Prostate gland (tissue), 2 donors: ENCODE measurements at regions not wholly inside any gene's neighbourhood (a gene's known extent, or its start where the extent isn't known, plus 50 kb on each side); places are given as distances from the start of the nearest gene placed in this dataset.

Experiments
- DNase-seq: peaks from one replicate; pipeline ENCODE4 v3.0.0-alpha.2; 2019; ENCODE audit warnings: low spot score
- H3K27ac ChIP-seq, 2 donors: fragments of 200-600 bp; sonication (generic); 2 replicates each; pipeline ENCODE4 v1.5.1; 2017 to 2019
- H3K27me3 ChIP-seq: fragments of 200-600 bp; sonication (generic); replicated peaks from 2 replicates; pipeline ENCODE4 v1.5.1; 2019; ENCODE audit not compliant: insufficient read depth
- H3K36me3 ChIP-seq, 2 donors: fragments of 200-600 bp; sonication (generic); 1 replicate in 1 of 2; 2 replicates in 1 of 2; pipeline versions ENCODE4 v1.5.1 to v1.8.1; 2017 to 2019
- H3K4me1 ChIP-seq: fragments of 200-600 bp; sonication (generic); replicated peaks from 2 replicates; pipeline ENCODE4 v1.5.1; 2019
- H3K4me3 ChIP-seq, 2 donors: fragments of 200-600 bp; sonication (generic); 2 replicates each; pipeline ENCODE4 v1.5.1; 2017 to 2019
- H3K9me3 ChIP-seq: fragments of 200-600 bp; sonication (generic); 2 replicates; pipeline ENCODE4 v1.5.1; 2017
- POLR2A ChIP-seq: fragments of 450-650 bp; IDR thresholded peaks from one replicate; pipeline ENCODE4 v1.6.1; 2016; ENCODE audit warnings: antibody characterized with exemption, mild to moderate bottlenecking
- POLR2AphosphoS5 ChIP-seq: sonication (generic); formaldehyde crosslinking; IDR thresholded peaks from one replicate; pipeline ENCODE4 v1.6.1; 2017; ENCODE audit warnings: antibody characterized with exemption
- WGBS: methylation state at CpG from one replicate; pipeline ENCODE4 v1.1.5; 2018; 5-methylcytosine and 5-hydroxymethylcytosine counted together
- intact Hi-C: fragments of 100-400 bp; cut with DNase I; formaldehyde crosslinking; loops from one replicate; pipeline ENCODE4 v1.14.2; 2022
- TF ChIP-seq, protein P1 (sequence below), 4 experiments: fragments of 200-600 bp in 2 of 4; fragments of 450-650 bp in 2 of 4; sonication (generic) in 2 of 4; IDR thresholded peaks; 1 replicate in 3 of 4; 2 replicates in 1 of 4; pipeline ENCODE4 v1.5.1; 2016 to 2019; ENCODE audit warnings: antibody characterized with exemption in 4 of 4, mild to moderate bottlenecking in 2 of 4, moderate library complexity in 2 of 4

DNA sequence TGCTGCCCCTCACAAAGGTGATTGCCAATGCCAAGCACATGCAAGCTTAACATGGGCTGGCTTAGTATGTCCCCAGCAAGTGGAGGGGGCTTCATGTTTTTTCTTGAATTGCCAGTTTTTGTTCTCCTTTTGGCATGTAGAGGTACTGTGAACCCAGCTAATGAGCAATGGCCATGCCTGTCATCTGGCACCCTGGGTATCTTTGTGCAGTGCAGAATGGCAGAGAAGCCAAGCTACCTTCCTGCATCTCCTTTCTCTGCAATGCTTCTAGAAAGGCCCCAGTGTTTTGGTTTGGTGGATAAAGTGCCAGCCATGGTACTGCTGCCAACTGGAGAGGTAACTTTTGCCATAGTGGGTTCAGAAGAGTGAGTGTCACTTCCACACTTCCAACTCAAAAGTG, 576.9 kb downstream of the CMPK2 start:
- H3K4me1 ChIP-seq, result no peaks in the 10 kb centered on the region
- no peak overlapping the region for H3K4me3 ChIP-seq
- H3K27ac ChIP-seq, result no peak overlapping the region
- intact Hi-C loops, result no loop called here
- H3K27me3 ChIP-seq, result no peaks in the 10 kb centered on the region
- TF ChIP-seq, protein P1, sequence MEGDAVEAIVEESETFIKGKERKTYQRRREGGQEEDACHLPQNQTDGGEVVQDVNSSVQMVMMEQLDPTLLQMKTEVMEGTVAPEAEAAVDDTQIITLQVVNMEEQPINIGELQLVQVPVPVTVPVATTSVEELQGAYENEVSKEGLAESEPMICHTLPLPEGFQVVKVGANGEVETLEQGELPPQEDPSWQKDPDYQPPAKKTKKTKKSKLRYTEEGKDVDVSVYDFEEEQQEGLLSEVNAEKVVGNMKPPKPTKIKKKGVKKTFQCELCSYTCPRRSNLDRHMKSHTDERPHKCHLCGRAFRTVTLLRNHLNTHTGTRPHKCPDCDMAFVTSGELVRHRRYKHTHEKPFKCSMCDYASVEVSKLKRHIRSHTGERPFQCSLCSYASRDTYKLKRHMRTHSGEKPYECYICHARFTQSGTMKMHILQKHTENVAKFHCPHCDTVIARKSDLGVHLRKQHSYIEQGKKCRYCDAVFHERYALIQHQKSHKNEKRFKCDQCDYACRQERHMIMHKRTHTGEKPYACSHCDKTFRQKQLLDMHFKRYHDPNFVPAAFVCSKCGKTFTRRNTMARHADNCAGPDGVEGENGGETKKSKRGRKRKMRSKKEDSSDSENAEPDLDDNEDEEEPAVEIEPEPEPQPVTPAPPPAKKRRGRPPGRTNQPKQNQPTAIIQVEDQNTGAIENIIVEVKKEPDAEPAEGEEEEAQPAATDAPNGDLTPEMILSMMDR (IDR thresholded peaks at IDR 0.05), result no peak
- TF ChIP-seq POLR2AphosphoS5 (no peak), POLR2A (no peak)
- no peaks in the 10 kb centered on the region for H3K36me3 ChIP-seq
- H3K9me3 ChIP-seq, result no peaks in the 10 kb centered on the region
- no peak for DNase-seq

DNA sequence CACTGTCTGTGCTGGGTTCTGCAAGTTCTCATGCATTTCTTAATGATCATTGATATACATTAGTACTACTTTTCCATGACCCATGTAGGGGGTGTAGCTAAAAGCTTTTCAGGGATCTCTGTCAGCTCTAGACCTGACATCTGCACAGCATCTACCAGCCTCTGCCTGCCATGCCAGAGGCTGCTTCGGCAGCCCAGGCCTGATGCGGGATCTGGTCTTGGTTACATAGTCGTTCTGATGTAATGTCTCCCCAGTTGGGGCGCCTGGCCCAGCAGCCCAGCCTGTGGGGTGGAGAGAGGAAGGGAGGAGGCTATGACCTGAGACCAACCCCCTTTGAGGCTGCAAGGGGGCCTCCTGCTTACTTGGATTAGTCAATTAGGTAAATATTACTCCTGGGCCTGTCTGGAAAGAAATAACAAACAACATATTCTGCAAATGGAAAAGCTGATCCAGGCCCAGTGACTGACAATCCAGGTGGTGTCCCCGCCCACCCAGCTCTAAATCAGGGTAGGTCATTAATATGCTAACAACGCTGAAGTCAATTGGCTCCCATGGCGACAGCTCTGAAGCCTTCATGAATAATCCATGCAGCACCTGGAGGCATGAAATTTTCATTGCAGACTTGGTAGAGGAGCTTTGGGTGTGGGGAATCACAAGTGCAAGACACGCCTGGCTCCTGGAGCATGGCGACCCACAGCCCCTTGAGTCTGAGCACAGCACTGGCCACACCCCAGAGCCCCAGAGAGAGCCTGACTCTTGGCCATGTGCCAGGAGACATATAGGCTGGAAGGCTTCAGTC, 575.3 kb downstream of the CMPK2 start:
- H3K36me3 ChIP-seq, result no peaks in the 10 kb centered on the region
- H3K4me3 ChIP-seq, result no peak overlapping the region
- H3K27me3 ChIP-seq, result no peaks in the 10 kb centered on the region
- DNase-seq, result no peak
- intact Hi-C loops, result no loop called here
- H3K27ac ChIP-seq, result no peak overlapping the region
- 87% methylated on average over 9 of the region's 9 CpGs for WGBS
- TF ChIP-seq POLR2AphosphoS5 (no peak), POLR2A (no peak)
- TF ChIP-seq, protein P1 (IDR thresholded peaks at IDR 0.05), result no peak
- H3K9me3 ChIP-seq, result no peaks in the 10 kb centered on the region
- no peaks in the 10 kb centered on the region for H3K4me1 ChIP-seq

DNA sequence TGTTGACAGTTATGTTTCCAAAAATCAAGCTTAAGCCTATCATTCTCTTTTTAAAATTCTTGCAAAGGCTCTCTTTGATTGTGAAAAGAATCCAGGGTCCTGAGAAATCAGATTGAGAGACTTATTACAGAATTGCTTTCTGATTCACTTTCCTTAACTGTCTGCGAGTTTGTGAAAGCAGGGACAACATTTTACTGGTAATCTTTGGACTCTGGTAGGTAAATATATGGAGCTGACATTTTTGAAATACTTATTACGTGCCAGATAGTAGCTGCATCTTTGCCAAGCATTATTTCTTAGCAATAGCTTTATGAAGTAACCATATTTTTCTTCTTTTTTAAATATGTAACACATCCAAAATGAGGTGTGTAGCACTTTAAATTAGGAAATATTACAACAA, 570.9 kb downstream of the CMPK2 start:
- no peak for DNase-seq
- H3K9me3 ChIP-seq, result no peaks in the 10 kb centered on the region
- intact Hi-C loops, result no loop called here
- H3K27ac ChIP-seq, result no peak overlapping the region
- no peaks in the 10 kb centered on the region for H3K36me3 ChIP-seq
- H3K4me3 ChIP-seq, result no peak overlapping the region
- TF ChIP-seq POLR2AphosphoS5 (no peak), POLR2A (no peak)
- TF ChIP-seq, protein P1 (IDR thresholded peaks at IDR 0.05), result no peak
- no peaks in the 10 kb centered on the region for H3K4me1 ChIP-seq
- 72% methylated on average over 2 of the region's 2 CpGs for WGBS
- no peaks in the 10 kb centered on the region for H3K27me3 ChIP-seq

DNA sequence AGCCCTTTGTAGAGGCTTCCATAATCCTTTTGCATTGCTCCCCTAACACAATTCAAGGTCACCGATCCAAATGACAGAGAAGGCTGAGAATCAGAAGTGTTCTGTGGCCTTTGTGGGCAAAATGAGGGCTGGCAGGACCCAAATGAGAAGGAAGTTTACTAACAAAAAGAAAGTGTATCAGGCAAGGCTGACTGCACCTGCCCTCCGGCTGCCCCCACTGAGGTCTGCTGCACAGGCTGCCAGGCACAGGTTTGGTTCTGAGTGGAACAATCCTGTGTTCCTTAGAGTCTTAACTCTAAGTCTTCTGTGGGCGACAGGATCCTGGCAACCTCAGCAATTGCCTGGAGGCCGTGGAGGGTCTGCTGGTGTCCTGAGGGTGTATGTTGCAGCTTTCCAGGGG, 568.5 kb downstream of the CMPK2 start:
- Histone ChIP-seq H3K9me3 (no peaks in the 10 kb centered on the region), H3K27ac (no peak overlapping the region), H3K36me3 (no peaks in the 10 kb centered on the region), H3K27me3 (no peaks in the 10 kb centered on the region), H3K4me1 (no peaks in the 10 kb centered on the region), H3K4me3 (no peak overlapping the region)
- WGBS, result 94% methylated on average over 4 of the region's 4 CpGs
- intact Hi-C loops, result no loop called here
- DNase-seq, result no peak
- TF ChIP-seq, protein P1 (IDR thresholded peaks at IDR 0.05), result no peak
- no peak for TF ChIP-seq POLR2A

DNA sequence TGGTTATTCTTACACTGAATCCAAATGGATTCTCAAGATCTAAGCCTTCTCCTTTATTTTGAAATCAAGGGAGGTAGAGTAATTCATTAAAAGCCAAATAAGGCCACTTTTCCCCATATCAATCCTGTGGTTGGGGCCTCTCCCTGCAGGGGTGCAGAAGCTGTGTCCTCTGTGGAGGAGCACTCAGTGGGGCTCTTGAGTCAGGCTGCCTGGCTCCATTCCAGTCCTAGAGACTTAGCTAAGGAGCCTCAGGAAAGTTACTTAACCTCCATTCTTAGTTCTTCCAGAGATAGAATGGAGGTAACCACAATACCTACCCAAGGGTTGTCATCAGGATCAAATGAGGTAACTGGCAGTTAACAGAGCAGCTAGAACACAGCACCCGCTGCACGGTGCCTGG, 564.3 kb downstream of the CMPK2 start:
- WGBS, result 100% methylated on average over 2 of the region's 2 CpGs
- H3K9me3 ChIP-seq, result no peaks in the 10 kb centered on the region
- no peak overlapping the region for H3K27ac ChIP-seq
- H3K36me3 ChIP-seq, result no peaks in the 10 kb centered on the region
- H3K4me1 ChIP-seq, result no peaks in the 10 kb centered on the region
- TF ChIP-seq POLR2A (no peak), POLR2AphosphoS5 (no peak)
- TF ChIP-seq, protein P1 (IDR thresholded peaks at IDR 0.05), result no peak
- no peak overlapping the region for H3K4me3 ChIP-seq
- intact Hi-C loops, result no loop called here
- H3K27me3 ChIP-seq, result no peaks in the 10 kb centered on the region
- no peak for DNase-seq
